GM10847 (cell line): ENCODE measurements at regions not wholly inside any gene's neighbourhood (a gene's known extent, or its start where the extent isn't known, plus 50 kb on each side); places are given as distances from the start of the nearest gene placed in this dataset.

ENCODE experiments used
- POLR2A ChIP-seq: IDR thresholded peaks from 2 replicates; pipeline ENCODE4 v1.6.1; 2011; ENCODE audit not compliant: insufficient read length; ENCODE audit errors: extremely low read depth

DNA sequence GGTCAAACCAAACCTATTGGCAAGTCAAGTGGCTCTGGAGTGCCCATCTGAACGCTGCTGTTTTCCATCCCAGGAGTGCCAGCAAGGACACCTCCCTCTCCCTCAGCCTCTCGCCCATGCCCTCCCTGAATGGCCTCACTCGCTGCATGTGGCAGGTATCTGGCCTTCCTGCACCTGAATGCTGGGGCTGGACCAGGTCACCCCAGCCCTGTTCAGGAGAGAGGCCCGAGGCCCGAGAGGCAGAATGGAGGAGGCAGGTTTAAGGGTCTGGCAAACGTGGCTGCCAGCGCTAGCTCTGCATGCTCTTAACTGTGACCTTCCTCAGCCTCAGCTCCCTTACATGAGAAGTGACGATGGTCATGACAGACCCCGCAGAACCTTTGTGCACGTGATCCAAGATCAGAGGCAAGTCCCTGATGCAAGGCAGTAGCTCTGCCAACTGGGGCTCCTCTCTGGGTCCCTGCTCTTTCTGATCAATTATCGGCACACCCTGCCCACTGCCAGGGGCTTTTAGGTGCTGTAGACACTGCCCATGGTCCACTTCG, 295.7 kb upstream of the ZMIZ1 start:
- TF ChIP-seq POLR2A: no peak

DNA sequence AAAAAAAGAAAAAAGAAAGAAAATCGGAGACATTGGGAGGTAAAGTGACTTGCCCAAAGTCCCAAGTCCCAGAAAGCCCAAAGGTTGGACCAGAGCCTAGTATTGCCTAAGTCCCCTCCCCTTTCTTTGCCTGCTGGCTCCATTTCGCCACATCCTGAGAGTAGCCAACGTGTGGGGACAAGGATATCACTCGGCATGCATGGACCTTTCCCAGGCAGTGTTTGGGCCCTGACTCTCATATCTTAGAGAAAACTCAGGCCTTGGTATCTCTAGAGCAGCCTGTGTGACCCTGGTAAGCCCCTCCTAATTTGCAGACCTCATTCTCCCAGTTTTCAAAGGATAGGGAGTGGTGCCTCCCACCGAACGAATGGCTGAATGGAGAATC, 294.2 kb upstream of the ZMIZ1 start:
- TF ChIP-seq POLR2A: no peak

GRCh38 chr10:78774999-78775711, 293.6 kb upstream of the ZMIZ1 start:
- TF ChIP-seq POLR2A: no peak

DNA sequence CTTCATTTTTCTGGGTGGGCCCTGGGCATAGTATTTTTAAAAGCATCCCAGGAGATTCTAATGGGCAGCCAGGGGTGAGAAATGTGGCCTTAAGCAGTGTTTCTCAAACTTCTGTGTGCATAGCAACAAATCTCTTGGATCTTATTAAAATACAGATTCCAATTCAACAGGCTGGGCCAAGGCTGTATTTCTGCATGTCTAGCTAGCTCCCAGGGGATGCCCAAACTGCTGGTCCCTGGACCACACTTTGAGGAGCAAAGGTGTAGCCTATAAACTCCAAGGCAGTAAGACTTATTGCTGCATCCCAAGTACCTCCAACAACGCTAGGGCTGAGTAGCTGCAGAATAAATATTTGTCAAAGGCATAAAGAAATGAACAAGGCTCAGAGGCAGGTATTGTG, 292.9 kb upstream of the ZMIZ1 start:
- no peak for TF ChIP-seq POLR2A

DNA sequence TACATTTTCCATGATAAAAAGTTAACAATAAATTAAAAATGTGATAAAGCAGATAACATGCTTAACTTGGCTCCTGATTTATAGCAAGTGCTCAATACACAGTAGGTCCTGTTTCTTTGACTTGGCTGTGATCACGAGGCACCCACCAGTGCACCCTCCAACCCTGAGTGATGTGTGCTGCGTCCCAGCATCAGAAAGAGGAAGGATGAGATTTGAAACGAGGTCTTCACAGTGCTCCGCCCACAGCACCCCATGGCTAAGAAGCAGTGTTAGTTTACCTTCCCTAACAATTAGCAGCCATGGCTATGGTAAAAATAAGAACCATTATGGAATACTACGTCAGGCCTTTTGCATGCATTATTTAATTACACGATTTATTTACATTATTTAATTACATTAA, 292.0 kb upstream of the ZMIZ1 start:
- no peak for TF ChIP-seq POLR2A

GRCh38 chr10:78777466-78777865, 291.3 kb upstream of the ZMIZ1 start:
- TF ChIP-seq POLR2A: no peak

- no peak for TF ChIP-seq POLR2A
Measured at GRCh38 chr10:78777867-78778266, 290.9 kb upstream of the ZMIZ1 start.

- no peak for TF ChIP-seq POLR2A
Measured at GRCh38 chr10:78778444-78779338, 290.1 kb upstream of the ZMIZ1 start.

DNA sequence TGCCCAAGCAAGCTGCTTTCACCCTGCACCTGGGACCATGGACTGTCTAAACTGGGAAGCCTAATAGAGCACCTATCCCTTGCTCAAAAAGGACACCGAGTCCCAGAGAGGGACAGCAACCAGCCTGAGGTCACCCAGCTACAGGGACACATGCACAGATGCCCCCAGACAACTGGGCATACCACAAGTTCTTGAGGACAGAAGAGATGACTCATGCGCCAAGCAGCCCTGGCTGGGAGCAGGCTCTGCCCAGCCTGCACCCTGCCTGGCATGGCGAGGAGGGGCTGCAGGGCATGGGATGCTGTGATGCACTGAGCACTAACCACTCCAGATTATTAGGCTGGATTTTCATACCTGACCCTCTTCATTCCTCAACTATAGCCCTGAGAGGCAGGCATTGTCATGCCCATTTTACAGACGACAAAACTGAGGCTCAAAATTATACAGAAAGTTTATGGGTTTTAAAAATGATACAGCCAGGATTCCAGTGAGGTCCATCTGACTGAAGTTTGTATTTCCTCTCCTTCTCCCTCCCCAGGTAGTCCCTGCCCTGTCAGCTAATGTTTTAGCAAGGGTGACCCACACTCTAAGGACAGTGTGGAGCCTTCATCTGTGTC, 289.3 kb upstream of the ZMIZ1 start:
- no peak for TF ChIP-seq POLR2A

GRCh38 chr10:78780551-78780961, 288.2 kb upstream of the ZMIZ1 start:
- TF ChIP-seq POLR2A: no peak

- no peak for TF ChIP-seq POLR2A
Measured at GRCh38 chr10:78781251-78781913, 287.4 kb upstream of the ZMIZ1 start.

DNA sequence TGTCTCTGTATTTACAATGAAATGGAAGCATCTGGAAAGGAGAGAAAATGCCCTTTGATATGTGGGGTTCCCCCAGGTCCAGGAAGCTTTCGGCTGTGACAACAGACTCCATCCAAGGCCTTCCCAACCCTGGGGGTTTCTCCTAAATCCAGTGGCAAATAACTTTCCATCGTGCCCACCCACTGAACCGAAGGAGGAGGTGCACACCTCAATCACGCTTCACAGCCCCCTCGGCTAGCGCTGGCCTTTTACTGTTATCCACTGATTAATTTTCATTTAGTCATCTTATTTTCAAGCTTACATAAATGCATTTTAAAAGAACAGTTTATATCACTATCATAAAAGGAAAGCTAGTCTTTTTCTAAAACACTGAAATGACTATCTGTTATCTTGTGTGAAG, 286.8 kb upstream of the ZMIZ1 start:
- TF ChIP-seq POLR2A: no peak

GRCh38 chr10:78782441-78782840, 286.3 kb upstream of the ZMIZ1 start:
- TF ChIP-seq POLR2A: no peak

- no peak for TF ChIP-seq POLR2A
Measured at GRCh38 chr10:78783753-78784152, 285.0 kb upstream of the ZMIZ1 start.

GRCh38 chr10:78784546-78784945, 284.2 kb upstream of the ZMIZ1 start:
- no peak for TF ChIP-seq POLR2A
